Germinal center (tissue), 1 donor: ENCODE measurements at regions not wholly inside any gene's neighbourhood (a gene's known extent, or its start where the extent isn't known, plus 50 kb on each side); places are given as distances from the start of the nearest gene placed in this dataset.

Experiments used
- DNase-seq: peaks from one replicate; pipeline ENCODE4 v3.0.0; 2012; ENCODE audit warnings: mixed read lengths, low spot score

GRCh38 chr1:14302025-14302424, 296.5 kb upstream of the KAZN start:
- DNase-seq, result no peak

- no peak for DNase-seq
These were observed 295.5 kb upstream of the KAZN start for GRCh38 chr1:14303011-14303410.

DNA sequence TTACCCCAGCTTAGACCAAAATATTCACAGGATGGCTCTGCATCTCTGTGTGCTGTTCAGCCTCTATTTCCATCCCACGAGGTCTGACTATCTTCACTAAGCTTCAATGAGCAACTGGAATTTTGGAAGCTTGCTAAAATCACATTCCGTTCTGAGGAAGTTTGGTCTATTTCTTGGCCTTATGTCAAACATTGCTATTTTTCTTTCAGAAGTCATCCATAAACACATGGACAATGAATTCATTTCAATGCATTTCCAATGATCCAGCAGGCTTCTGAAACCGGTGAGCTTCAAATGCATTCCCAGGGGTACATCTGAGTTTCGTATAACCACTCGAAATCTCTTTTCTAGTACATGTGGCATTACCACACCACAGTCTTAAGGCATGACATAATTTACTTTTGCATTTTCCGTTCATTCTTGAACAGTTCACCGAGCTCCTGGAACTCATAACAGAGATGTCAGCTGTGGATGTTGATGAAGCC, 294.1 kb upstream of the KAZN start:
- DNase-seq, result no peak

DNA sequence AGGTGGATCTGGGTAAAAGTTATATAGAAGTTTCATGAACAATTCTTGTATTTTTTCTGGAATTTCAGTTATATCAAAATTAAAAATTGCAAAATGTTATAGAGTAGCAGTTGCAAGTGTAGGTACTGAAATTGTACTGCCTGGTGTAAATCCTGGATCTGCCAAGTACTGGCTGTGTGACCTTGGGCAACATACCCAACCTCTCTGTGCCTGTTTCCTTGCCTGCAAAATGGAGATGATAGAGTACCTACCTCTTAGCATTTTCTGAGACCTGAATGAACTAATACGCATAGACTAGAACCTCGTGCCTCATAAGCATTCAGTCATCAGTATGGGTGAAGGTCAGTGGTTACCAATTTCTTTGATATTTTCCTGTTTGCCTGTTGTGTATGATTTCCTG, 290.0 kb upstream of the KAZN start:
- no peak for DNase-seq

- no peak for DNase-seq
These were observed 288.5 kb upstream of the KAZN start for GRCh38 chr1:14309984-14310383.

DNA sequence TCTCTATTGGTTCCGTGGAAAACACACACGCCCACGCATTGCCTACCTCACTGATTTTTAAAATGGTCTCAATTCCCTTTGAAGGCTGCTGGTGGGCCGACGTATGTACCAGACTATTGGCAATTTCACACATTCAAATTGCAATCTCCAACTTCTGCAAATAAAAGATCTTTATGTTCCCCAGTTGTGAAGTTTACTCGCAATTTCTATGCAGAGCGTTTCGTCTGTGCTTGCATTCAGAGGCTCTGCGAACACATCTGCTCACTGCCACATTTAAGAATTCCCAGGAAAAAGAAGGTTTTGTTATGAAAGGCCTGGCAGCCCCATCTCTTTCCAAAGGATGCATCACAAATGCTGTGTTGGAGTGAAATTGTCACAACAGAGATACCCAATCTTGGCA, 288.0 kb upstream of the KAZN start:
- DNase-seq, result no peak

- DNase-seq, result no peak
These were observed 284.6 kb upstream of the KAZN start for GRCh38 chr1:14313731-14314431.

DNA sequence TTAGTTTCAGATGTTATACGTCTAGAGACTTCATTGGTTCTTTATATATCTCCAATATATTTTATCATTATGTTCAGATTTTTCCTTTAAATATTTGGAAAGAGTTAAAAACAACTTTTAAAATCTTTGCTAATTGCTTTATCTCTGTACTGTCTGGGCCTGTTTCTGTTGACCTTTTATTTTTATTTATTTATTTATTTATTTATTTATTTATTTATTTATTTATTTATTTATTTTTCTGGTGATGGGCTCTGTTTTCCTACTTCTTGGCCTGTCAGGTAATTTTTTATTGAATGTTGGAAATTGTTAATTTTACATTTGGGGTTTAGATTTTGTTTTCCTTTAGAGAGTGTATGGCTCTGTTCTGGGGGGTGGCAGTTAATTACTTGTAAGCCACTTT, 279.7 kb upstream of the KAZN start:
- DNase-seq, result no peak

GRCh38 chr1:14320518-14320917, 278.0 kb upstream of the KAZN start:
- DNase-seq, result no peak

DNA sequence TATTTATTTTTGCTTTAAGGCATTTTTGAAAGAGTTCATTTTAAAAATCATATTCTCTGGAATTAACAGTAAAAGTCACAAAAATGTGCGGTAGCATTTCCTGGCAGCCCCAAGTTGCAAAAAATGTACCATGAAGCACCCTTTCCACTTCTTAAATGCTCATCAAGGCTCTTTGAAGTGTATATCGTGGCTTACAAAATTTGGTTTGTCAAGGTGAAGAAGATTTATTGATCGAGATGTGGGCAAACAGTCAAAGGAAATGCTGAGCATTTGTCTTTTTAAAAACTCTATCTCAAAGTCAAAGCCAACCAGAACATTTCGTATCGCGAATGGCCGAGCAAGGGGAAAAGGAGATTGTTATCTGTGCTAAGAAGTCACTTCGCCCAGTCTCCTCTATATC, 277.5 kb upstream of the KAZN start:
- no peak for DNase-seq

- DNase-seq, result no peak
These were observed 277.1 kb upstream of the KAZN start for GRCh38 chr1:14321422-14321821.

DNA sequence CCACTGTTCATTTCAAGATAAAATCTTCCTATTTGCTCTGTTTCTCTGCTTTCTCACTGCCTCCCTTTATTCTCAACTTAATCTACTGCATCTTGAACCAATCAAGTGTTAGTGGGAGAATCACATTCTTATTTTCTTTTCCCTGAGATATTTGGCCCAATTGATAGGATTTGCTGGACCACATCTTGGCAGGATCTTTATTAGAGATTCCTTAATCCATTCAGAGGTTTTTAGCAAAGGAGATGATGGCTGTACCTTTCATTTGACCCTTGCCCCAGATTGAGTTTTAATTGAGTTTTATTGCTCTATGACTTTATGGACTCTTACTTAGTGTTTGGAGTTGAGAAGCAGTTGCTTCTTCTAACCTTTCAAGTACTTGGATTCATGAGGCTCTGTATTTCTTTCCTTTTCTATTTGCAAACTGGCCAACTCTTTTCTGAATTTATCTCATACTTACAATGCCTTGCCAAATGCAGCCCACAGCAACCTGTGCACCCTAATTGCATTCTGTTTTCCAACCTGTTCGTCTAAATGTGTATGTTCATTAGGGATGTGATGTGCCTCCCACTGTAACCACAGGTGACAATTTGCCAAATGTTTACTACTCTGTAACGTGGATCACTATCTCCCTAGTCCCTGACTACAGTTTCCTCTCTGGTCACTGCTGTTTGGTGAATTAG, 274.8 kb upstream of the KAZN start:
- no peak for DNase-seq

GRCh38 chr1:14324248-14324630, 274.2 kb upstream of the KAZN start:
- DNase-seq, result no peak

- no peak for DNase-seq
These were observed 271.6 kb upstream of the KAZN start for GRCh38 chr1:14326857-14327256.

DNA sequence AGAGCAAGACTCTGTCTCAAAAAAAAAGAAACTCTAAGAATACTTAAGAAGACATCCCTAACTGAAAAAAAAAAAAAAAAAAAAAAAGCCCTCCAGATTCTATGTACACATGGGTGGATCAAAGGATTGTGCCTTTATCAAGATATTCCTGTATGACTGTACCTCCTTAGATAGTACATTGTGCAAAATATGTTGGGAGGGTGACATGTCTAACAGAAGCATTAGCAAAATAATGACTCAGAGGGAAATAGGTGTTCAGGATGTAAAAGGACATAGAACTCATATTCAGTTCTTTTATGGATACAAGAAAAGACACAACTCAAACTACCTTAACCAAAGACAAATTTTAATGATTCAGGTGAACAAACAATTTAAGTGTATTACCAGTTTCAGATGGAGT, 269.8 kb upstream of the KAZN start:
- DNase-seq, result no peak

DNA sequence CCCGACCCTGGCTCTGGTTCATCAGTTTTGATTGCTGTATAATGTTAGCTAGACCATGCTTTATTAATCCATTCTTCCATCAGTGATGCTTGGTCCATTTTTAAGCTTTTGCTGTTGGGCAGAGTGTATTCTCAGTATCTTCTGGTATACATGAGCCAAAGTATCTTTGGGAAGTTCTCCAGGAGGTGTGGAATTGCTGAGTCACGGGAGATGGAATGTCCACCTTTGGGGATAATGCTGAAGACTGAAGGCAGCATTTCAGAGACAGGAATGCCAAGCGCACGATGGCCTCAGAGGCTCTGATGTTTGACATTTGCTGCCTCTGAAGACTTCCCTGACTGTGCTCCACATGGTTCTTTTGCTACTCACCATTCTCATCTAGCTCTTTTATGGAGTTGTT, 266.3 kb upstream of the KAZN start:
- DNase-seq, result no peak

- no peak for DNase-seq
These were observed 263.9 kb upstream of the KAZN start for GRCh38 chr1:14334336-14335176.

- DNase-seq, result no peak
These were observed 260.0 kb upstream of the KAZN start for GRCh38 chr1:14338509-14338908.

- DNase-seq, result no peak
These were observed 259.2 kb upstream of the KAZN start for GRCh38 chr1:14339288-14339687.

GRCh38 chr1:14340002-14340785, 258.3 kb upstream of the KAZN start:
- no peak for DNase-seq

DNA sequence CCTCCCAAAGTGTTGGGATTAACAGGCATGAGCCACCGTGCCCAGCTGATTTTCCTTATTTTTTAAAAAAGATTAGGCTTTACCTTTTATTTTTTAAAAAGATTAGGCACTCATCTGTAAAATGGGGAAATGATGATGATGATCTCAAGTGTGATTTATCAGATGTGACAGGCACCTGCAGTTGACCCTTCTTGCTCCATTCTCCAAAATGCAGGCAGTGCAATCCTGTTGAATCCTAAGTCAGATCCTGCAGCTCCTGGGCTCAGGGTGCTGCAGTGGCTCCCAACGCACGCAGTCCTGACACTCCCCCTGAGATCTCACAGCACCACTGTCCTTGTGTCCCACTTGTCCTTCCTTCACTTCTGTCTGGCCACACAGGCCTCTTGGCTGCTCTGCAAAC, 257.3 kb upstream of the KAZN start:
- DNase-seq, result no peak

GRCh38 chr1:14345946-14346550, 252.4 kb upstream of the KAZN start:
- DNase-seq, result no peak
